Tibial nerve (tissue), 4 donors: ENCODE measurements at regions not wholly inside any gene's neighbourhood (a gene's known extent, or its start where the extent isn't known, plus 50 kb on each side); places are given as distances from the start of the nearest gene placed in this dataset.

Experiments
- EP300 ChIP-seq, 2 donors: sonication (generic); formaldehyde crosslinking; IDR thresholded peaks; one replicate each; pipeline ENCODE4 v1.6.1; 2017; ENCODE audit warnings: antibody characterized with exemption in 2 of 2, mild to moderate bottlenecking in 1 of 2
- POLR2A ChIP-seq, 2 donors: fragments of 450-650 bp; IDR thresholded peaks; one replicate each; pipeline ENCODE4 v1.6.1; 2017; ENCODE audit warnings: antibody characterized with exemption in 2 of 2, mild to moderate bottlenecking in 2 of 2, moderate library complexity in 2 of 2
- TF ChIP-seq, protein P1 (sequence below), 5 experiments: fragments of 200-600 bp in 3 of 5; fragments of 450-650 bp in 2 of 5; sonication (generic) in 3 of 5; IDR thresholded peaks; one replicate each; pipeline ENCODE4 v1.5.1; 2016 to 2019; ENCODE audit warnings: antibody characterized with exemption in 5 of 5, mild to moderate bottlenecking in 3 of 5, moderate library complexity in 2 of 5

DNA sequence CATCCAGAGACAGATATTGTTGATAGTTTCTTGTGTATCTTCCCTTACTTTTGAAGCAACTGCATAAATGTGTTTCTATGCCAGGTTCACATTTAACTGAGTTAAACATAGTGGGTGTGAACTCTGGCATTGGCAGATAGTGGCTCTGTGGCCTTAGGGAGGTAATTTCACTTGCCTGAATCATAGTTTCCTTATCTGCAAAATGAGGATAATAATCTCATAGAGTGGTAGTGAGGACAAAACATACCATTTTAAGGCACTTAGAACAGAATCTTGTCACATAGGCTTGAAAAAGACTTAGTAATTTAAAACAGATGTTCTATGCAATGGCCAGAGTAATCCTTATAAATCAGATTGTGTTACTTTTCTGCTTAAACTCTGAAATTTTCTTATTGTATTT lies 56.4 kb upstream of the SYN3 start:
- TF ChIP-seq, protein P1, sequence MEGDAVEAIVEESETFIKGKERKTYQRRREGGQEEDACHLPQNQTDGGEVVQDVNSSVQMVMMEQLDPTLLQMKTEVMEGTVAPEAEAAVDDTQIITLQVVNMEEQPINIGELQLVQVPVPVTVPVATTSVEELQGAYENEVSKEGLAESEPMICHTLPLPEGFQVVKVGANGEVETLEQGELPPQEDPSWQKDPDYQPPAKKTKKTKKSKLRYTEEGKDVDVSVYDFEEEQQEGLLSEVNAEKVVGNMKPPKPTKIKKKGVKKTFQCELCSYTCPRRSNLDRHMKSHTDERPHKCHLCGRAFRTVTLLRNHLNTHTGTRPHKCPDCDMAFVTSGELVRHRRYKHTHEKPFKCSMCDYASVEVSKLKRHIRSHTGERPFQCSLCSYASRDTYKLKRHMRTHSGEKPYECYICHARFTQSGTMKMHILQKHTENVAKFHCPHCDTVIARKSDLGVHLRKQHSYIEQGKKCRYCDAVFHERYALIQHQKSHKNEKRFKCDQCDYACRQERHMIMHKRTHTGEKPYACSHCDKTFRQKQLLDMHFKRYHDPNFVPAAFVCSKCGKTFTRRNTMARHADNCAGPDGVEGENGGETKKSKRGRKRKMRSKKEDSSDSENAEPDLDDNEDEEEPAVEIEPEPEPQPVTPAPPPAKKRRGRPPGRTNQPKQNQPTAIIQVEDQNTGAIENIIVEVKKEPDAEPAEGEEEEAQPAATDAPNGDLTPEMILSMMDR (IDR thresholded peaks at IDR 0.05), result no peak
- TF ChIP-seq POLR2A (IDR thresholded peaks at IDR 0.05), result no peak
- no peak for TF ChIP-seq EP300 (IDR thresholded peaks at IDR 0.05)
